Fibroblast of lung (primary cell): ENCODE measurements at regions not wholly inside any gene's neighbourhood (a gene's known extent, or its start where the extent isn't known, plus 50 kb on each side); places are given as distances from the start of the nearest gene placed in this dataset.

Experiments
- DNase-seq, 2 donors: peaks; one replicate each; pipeline versions ENCODE4 v3.0.0 to v3.0.0-alpha.2; 2010; ENCODE audit warnings: low read depth in 2 of 2
- H2AFZ ChIP-seq: 2 replicates; pipeline ENCODE4 v1.5.1; 2012; ENCODE audit warnings: low read length, control low read depth, inconsistent platforms
- H3K27ac ChIP-seq: 2 replicates; pipeline ENCODE4 v1.5.1; 2011; ENCODE audit warnings: low read length, control low read depth; ENCODE audit not compliant: insufficient read depth
- H3K27me3 ChIP-seq: 2 replicates; pipeline ENCODE4 v1.5.1; 2011; ENCODE audit warnings: mild to moderate bottlenecking, low read length; ENCODE audit not compliant: control insufficient read depth, insufficient read depth
- H3K36me3 ChIP-seq: 2 replicates; pipeline ENCODE4 v1.5.1; 2011; ENCODE audit warnings: low read length; ENCODE audit not compliant: control insufficient read depth, insufficient read depth
- H3K4me1 ChIP-seq: 2 replicates; pipeline ENCODE4 v1.5.1; 2011; ENCODE audit warnings: low read length; ENCODE audit not compliant: control insufficient read depth, insufficient read depth; ENCODE audit errors: extremely low read depth
- H3K4me2 ChIP-seq: 2 replicates; pipeline ENCODE4 v1.5.1; 2011; ENCODE audit warnings: low read length, control low read depth; ENCODE audit not compliant: insufficient read depth; ENCODE audit errors: extremely low read depth
- H3K4me3 ChIP-seq, 4 experiments: fragments of 200-600 bp in 1 of 4; sonication (generic) in 1 of 4; replicated peaks in 1 of 4; 2 replicates each; pipeline ENCODE4 v1.5.1; 2011 to 2016; ENCODE audit warnings: low read length in 4 of 4, low read depth in 3 of 4, mild to moderate bottlenecking in 3 of 4, control low read depth in 2 of 4, inconsistent platforms in 1 of 4, mixed read lengths in 1 of 4; ENCODE audit not compliant: insufficient read depth in 1 of 4; ENCODE audit errors: control extremely low read depth in 1 of 4
- H3K79me2 ChIP-seq: 2 replicates; pipeline ENCODE4 v1.5.1; 2012; ENCODE audit warnings: mild to moderate bottlenecking, low read length, inconsistent platforms; ENCODE audit not compliant: control insufficient read depth, insufficient read depth
- H3K9ac ChIP-seq: 2 replicates; pipeline ENCODE4 v1.5.1; 2011; ENCODE audit warnings: mild to moderate bottlenecking, low read length, control low read depth; ENCODE audit not compliant: insufficient read depth
- H3K9me3 ChIP-seq: 2 replicates; pipeline ENCODE4 v1.5.1; 2012; ENCODE audit warnings: low read depth, low read length; ENCODE audit not compliant: control insufficient read depth, insufficient read depth
- H4K20me1 ChIP-seq: 2 replicates; pipeline ENCODE4 v1.5.1; 2011; ENCODE audit warnings: low read length; ENCODE audit not compliant: control insufficient read depth, insufficient read depth; ENCODE audit errors: extremely low read depth
- EZH2 ChIP-seq: IDR thresholded peaks from 2 replicates; pipeline ENCODE4 v1.5.1; 2012; ENCODE audit warnings: low read length, control low read depth, mild to moderate bottlenecking; ENCODE audit errors: missing control alignments
- TF ChIP-seq, protein P1 (sequence below), 2 donors: IDR thresholded peaks in 1 of 2; conservative IDR thresholded peaks in 1 of 2; 1 replicate in 1 of 2; 2 replicates in 1 of 2; pipeline ENCODE4 v1.5.1; 2011 to 2012; ENCODE audit warnings: low read length in 2 of 2, control low read depth in 1 of 2, inconsistent platforms in 1 of 2, low read depth in 1 of 2, mild to moderate bottlenecking in 1 of 2

DNA sequence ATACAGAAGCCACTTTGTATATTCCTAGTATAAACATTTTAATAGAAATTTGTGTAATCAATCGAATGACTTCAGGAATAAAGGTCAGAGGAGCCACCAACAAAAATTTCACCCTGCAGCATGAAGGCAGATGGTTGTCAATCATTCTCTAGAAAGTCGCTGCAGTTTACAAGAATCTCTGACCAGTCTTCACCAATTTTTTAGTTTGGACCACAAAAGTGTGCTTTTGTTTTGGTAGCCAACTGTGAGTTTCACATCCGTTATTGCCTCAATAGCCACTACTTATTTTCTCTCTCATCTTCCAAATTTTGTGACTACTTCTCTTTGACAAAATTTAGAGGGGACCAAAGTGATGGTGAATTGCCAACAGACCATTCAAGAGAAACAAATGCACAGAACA lies 1155.6 kb downstream of the AMY1C start:
- TF ChIP-seq, protein P1, sequence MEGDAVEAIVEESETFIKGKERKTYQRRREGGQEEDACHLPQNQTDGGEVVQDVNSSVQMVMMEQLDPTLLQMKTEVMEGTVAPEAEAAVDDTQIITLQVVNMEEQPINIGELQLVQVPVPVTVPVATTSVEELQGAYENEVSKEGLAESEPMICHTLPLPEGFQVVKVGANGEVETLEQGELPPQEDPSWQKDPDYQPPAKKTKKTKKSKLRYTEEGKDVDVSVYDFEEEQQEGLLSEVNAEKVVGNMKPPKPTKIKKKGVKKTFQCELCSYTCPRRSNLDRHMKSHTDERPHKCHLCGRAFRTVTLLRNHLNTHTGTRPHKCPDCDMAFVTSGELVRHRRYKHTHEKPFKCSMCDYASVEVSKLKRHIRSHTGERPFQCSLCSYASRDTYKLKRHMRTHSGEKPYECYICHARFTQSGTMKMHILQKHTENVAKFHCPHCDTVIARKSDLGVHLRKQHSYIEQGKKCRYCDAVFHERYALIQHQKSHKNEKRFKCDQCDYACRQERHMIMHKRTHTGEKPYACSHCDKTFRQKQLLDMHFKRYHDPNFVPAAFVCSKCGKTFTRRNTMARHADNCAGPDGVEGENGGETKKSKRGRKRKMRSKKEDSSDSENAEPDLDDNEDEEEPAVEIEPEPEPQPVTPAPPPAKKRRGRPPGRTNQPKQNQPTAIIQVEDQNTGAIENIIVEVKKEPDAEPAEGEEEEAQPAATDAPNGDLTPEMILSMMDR (conservative IDR thresholded peaks at IDR 0.05 in 1 of 2, IDR thresholded peaks at IDR 0.05 in 1 of 2; ENCODE audit: low read depth in 1 of 2, low read length in 2 of 2): no peak
- TF ChIP-seq EZH2: no peak
- no peak overlapping the region for H2AFZ ChIP-seq
- H3K4me1 ChIP-seq: no peaks in the 10 kb centered on the region
- no peak overlapping the region for H3K4me3 ChIP-seq
- no peaks in the 10 kb centered on the region for H3K36me3 ChIP-seq
- H3K27ac ChIP-seq: no peak overlapping the region
- H3K9me3 ChIP-seq: no peaks in the 10 kb centered on the region
- H3K9ac ChIP-seq: no peak overlapping the region
- H4K20me1 ChIP-seq: no peaks in the 10 kb centered on the region
- H3K27me3 ChIP-seq: no peaks in the 10 kb centered on the region
- DNase-seq: no peak
- no peaks in the 10 kb centered on the region for H3K79me2 ChIP-seq
- H3K4me2 ChIP-seq: no peak overlapping the region

DNA sequence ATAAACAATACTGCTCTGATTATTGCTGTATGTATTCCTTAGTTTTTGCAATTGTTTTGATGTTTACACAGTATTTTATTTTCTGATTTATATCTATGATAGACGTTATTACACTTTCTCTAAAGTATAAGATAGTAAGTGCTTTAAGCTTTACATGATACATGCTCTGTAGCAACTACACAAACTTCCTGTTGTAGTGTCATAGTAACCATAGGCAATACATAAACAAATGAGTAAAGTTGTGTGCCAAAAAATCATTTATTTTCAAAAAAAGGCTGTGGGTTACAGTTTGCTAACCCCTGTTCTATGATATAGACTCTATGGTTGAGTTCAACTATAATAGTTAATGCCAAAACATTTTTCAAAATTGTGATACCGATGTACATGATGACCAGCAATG lies 1156.4 kb downstream of the AMY1C start:
- no peak for DNase-seq
- no peaks in the 10 kb centered on the region for H3K36me3 ChIP-seq
- H4K20me1 ChIP-seq: no peaks in the 10 kb centered on the region
- no peak overlapping the region for H2AFZ ChIP-seq
- no peak overlapping the region for H3K4me3 ChIP-seq
- no peak overlapping the region for H3K4me2 ChIP-seq
- H3K4me1 ChIP-seq: no peaks in the 10 kb centered on the region
- no peaks in the 10 kb centered on the region for H3K27me3 ChIP-seq
- H3K9ac ChIP-seq: no peak overlapping the region
- no peaks in the 10 kb centered on the region for H3K79me2 ChIP-seq
- no peak for TF ChIP-seq EZH2
- TF ChIP-seq, protein P1 (conservative IDR thresholded peaks at IDR 0.05 in 1 of 2, IDR thresholded peaks at IDR 0.05 in 1 of 2; ENCODE audit: low read depth in 1 of 2, low read length in 2 of 2): no peak
- H3K27ac ChIP-seq: no peak overlapping the region
- H3K9me3 ChIP-seq: no peaks in the 10 kb centered on the region

DNA sequence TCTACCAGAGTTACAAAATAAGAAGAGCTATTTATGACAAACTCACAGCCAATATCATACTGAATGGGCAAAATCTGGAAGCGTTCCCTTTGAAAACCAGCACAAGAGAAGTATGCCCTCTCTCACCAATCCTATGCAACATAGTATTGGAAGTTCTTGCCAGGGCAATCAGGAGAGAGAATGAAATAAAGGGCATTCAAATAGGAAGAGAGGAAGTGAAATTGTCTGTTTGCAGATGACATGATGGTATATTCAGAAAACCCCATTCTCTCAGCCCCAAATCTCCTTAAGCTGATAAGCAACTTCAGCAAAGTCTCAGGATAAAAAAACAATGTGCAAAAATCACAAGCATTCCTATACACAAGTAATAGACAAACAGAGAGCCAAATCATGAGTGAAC lies 1169.5 kb downstream of the AMY1C start:
- Histone ChIP-seq H3K9me3 (no peaks in the 10 kb centered on the region), H3K27me3 (no peaks in the 10 kb centered on the region), H3K9ac (no peak overlapping the region), H3K79me2 (no peaks in the 10 kb centered on the region), H4K20me1 (no peaks in the 10 kb centered on the region), H3K4me1 (no peaks in the 10 kb centered on the region), H2AFZ (no peak overlapping the region), H3K4me3 (no peak overlapping the region), H3K36me3 (no peaks in the 10 kb centered on the region), H3K4me2 (no peak overlapping the region), H3K27ac (no peak overlapping the region)
- TF ChIP-seq EZH2: no peak
- TF ChIP-seq, protein P1 (conservative IDR thresholded peaks at IDR 0.05 in 1 of 2, IDR thresholded peaks at IDR 0.05 in 1 of 2; ENCODE audit: low read depth in 1 of 2, low read length in 2 of 2): no peak
- no peak for DNase-seq
